ENCODE measurements at regions not wholly inside any gene's neighbourhood (a gene's known extent, or its start where the extent isn't known, plus 50 kb on each side); places are given as distances from the start of the nearest gene placed in this dataset.

- no peak for TF ChIP-seq KLF9 (tag by site-specific recombination; IDR thresholded peaks at IDR 0.05; ENCODE audit: low read depth)
- POLR2A ChIA-PET: no interaction called here
- Histone ChIP-seq H3K27ac (ENCODE audit: extremely low read depth, low read depth, low read length) (no peak overlapping the region), H3K36me3 (ENCODE audit: control insufficient read depth in 2 of 2, insufficient read depth in 1 of 2, low read length in 2 of 2) (no peaks in the 10 kb centered on the region), H3K4me3 (ENCODE audit: low read depth, low read length) (no peak overlapping the region), H3K4me1 (ENCODE audit: control insufficient read depth, insufficient read depth, low read length) (no peaks in the 10 kb centered on the region), H3K9me3 (ENCODE audit: control insufficient read depth, insufficient read depth, low read depth, low read length) (no peaks in the 10 kb centered on the region)
- CTCF ChIA-PET: no interaction called here
These were observed 117.6 kb downstream of the UBE2U start for GRCh38 chr1:64320922-64321614.

- ChIA-PET POLR2A (no interaction called here), CTCF (interaction anchor here (0.6 kb wide), 1 partner anchor 68 kb away, joined by 3 read pairs; no protein-coding TSS in a partner anchor)
- Histone ChIP-seq H3K27ac (ENCODE audit: extremely low read depth, low read depth, low read length) (no peak overlapping the region), H3K4me1 (ENCODE audit: control insufficient read depth, insufficient read depth, low read length) (no peaks in the 10 kb centered on the region), H3K36me3 (ENCODE audit: control insufficient read depth in 2 of 2, insufficient read depth in 1 of 2, low read length in 2 of 2) (no peaks in the 10 kb centered on the region), H3K9me3 (ENCODE audit: control insufficient read depth, insufficient read depth, low read depth, low read length) (no peaks in the 10 kb centered on the region), H3K4me3 (ENCODE audit: low read depth, low read length) (no peak overlapping the region)
- TF ChIP-seq ZFP41 (tag by site-specific recombination; IDR thresholded peaks at IDR 0.05; ENCODE audit: borderline replicate concordance) (no peak), ZNF138 (tag by site-specific recombination; IDR thresholded peaks at IDR 0.05; ENCODE audit: borderline replicate concordance) (no peak), ZNF18 (tag by site-specific recombination; IDR thresholded peaks at IDR 0.05) (no peak), ZNF660 (tag by site-specific recombination; IDR thresholded peaks at IDR 0.05) (no peak), ZFP37 (tag by site-specific recombination; IDR thresholded peaks at IDR 0.05) (no peak), ZNF600 (tag by site-specific recombination; IDR thresholded peaks at IDR 0.05) (no peak)
These were observed 119.6 kb downstream of the UBE2U start for GRCh38 chr1:64323054-64323453.

- H3K27ac ChIP-seq (ENCODE audit: extremely low read depth, low read depth, low read length): no peak overlapping the region
- H3K4me1 ChIP-seq (ENCODE audit: control insufficient read depth, insufficient read depth, low read length): no peaks in the 10 kb centered on the region
- CTCF ChIA-PET: interaction anchor here (0.6 kb wide), 1 partner anchor 69 kb away, joined by 3 read pairs; no protein-coding TSS in a partner anchor
- no peaks in the 10 kb centered on the region for H3K36me3 ChIP-seq (ENCODE audit: control insufficient read depth in 2 of 2, insufficient read depth in 1 of 2, low read length in 2 of 2)
- POLR2A ChIA-PET: no interaction called here
- H3K9me3 ChIP-seq (ENCODE audit: control insufficient read depth, insufficient read depth, low read depth, low read length): no peaks in the 10 kb centered on the region
- no peak overlapping the region for H3K4me3 ChIP-seq (ENCODE audit: low read depth, low read length)
- TF ChIP-seq ZNF558 (tag by site-specific recombination; IDR thresholded peaks at IDR 0.05): no peak
- no peak for TF ChIP-seq ZNF624 (tag by site-specific recombination; IDR thresholded peaks at IDR 0.05)
- TF ChIP-seq ZNF391 (tag by site-specific recombination; IDR thresholded peaks at IDR 0.05; ENCODE audit: borderline replicate concordance, low read depth): no peak
- no peak for TF ChIP-seq SCRT1 (tag by site-specific recombination; IDR thresholded peaks at IDR 0.05; ENCODE audit: borderline replicate concordance)
- TF ChIP-seq ZNF610 (tag by site-specific recombination; IDR thresholded peaks at IDR 0.05; ENCODE audit: borderline replicate concordance): no peak
- TF ChIP-seq ZBTB7A (tag by site-specific recombination; IDR thresholded peaks at IDR 0.05; ENCODE audit: low read depth): no peak
- TF ChIP-seq KLF10 (tag by site-specific recombination; IDR thresholded peaks at IDR 0.05): no peak
- no peak for TF ChIP-seq BCL6B (tag by site-specific recombination; IDR thresholded peaks at IDR 0.05)
- no peak for TF ChIP-seq ZNF776 (tag by site-specific recombination; IDR thresholded peaks at IDR 0.05; ENCODE audit: borderline replicate concordance)
- TF ChIP-seq ZSCAN16 (tag by site-specific recombination; IDR thresholded peaks at IDR 0.05): no peak
- TF ChIP-seq PRDM6 (tag by site-specific recombination; IDR thresholded peaks at IDR 0.05): no peak
- TF ChIP-seq SP3 (tag by site-specific recombination; IDR thresholded peaks at IDR 0.05): no peak
- TF ChIP-seq ZNF701 (tag by site-specific recombination; IDR thresholded peaks at IDR 0.05): no peak
- no peak for TF ChIP-seq PBX3 (CRISPR knock-in tag; IDR thresholded peaks at IDR 0.05)
- TF ChIP-seq ZNF398 (tag by site-specific recombination; IDR thresholded peaks at IDR 0.05): no peak
- no peak for TF ChIP-seq ZNF548 (tag by site-specific recombination; IDR thresholded peaks at IDR 0.05)
- TF ChIP-seq YY1 (tag by site-specific recombination; IDR thresholded peaks at IDR 0.05): no peak
These were observed 120.5 kb downstream of the UBE2U start for GRCh38 chr1:64323882-64324281.

Data from HEK293 (cell line).